HEK293 (cell line): ENCODE measurements at regions not wholly inside any gene's neighbourhood (a gene's known extent, or its start where the extent isn't known, plus 50 kb on each side); places are given as distances from the start of the nearest gene placed in this dataset.

Experiments used
- CTCF ChIA-PET: fragments of 350-600 bp; formaldehyde crosslinking; extraction: SDS; loops from one replicate; lab custom pipeline; 2021; ENCODE audit warnings: antibody characterized with exemption; lab: Yijun Ruan, JAX
- POLR2A ChIA-PET: fragments of 300-600 bp; formaldehyde crosslinking; extraction: SDS; loops from one replicate; lab custom pipeline; 2020; ENCODE audit warnings: antibody characterized with exemption, inconsistent platforms; lab: Yijun Ruan, JAX
- H3K27ac ChIP-seq: fragments of 200-500 bp; sonication (Bioruptor generic); 2 replicates; pipeline ENCODE4 v1.5.1; 2014; ENCODE audit warnings: low read depth, low read length, control low read depth, inconsistent platforms; ENCODE audit errors: extremely low read depth
- H3K36me3 ChIP-seq, 2 experiments: fragments of 200-500 bp in 1 of 2; sonication (Bioruptor generic) in 1 of 2; 1 replicate in 1 of 2; 2 replicates in 1 of 2; pipeline ENCODE4 v1.5.1; 2014 to 2017; ENCODE audit warnings: inconsistent platforms in 2 of 2, low read length in 2 of 2; ENCODE audit not compliant: control insufficient read depth in 2 of 2, insufficient read depth in 1 of 2
- H3K4me1 ChIP-seq: fragments of 200-500 bp; sonication (Bioruptor generic); 2 replicates; pipeline ENCODE4 v1.5.1; 2014; ENCODE audit warnings: mild to moderate bottlenecking, low read length, inconsistent platforms; ENCODE audit not compliant: control insufficient read depth, insufficient read depth
- H3K4me3 ChIP-seq: 2 replicates; pipeline ENCODE4 v1.5.1; 2011; ENCODE audit warnings: low read depth, mild to moderate bottlenecking, control low read depth, low read length, moderate library complexity
- H3K9me3 ChIP-seq: fragments of 200-500 bp; sonication (Bioruptor generic); 2 replicates; pipeline ENCODE4 v1.5.1; 2014; ENCODE audit warnings: low read depth, low read length, inconsistent platforms; ENCODE audit not compliant: control insufficient read depth, insufficient read depth
- HOXA7 ChIP-seq: sonication (generic); formaldehyde crosslinking; IDR thresholded peaks from 2 replicates; pipeline ENCODE4 v1.8.1; 2022; ENCODE audit warnings: missing genetic modification reagents, borderline replicate concordance
- HOXD13 ChIP-seq: sonication (generic); formaldehyde crosslinking; IDR thresholded peaks from 2 replicates; pipeline ENCODE4 v1.8.0; 2022; ENCODE audit warnings: missing genetic modification reagents, borderline replicate concordance
- KLF8 ChIP-seq: fragments of 450-650 bp; formaldehyde crosslinking; IDR thresholded peaks from 2 replicates; pipeline ENCODE4 v1.5.1; 2016; ENCODE audit warnings: missing biosample characterization, missing genetic modification characterization
- KLF9 ChIP-seq: fragments of 450-650 bp; formaldehyde crosslinking; IDR thresholded peaks from 2 replicates; pipeline ENCODE4 v1.5.1; 2016; ENCODE audit warnings: missing biosample characterization, missing genetic modification characterization, low read depth
- MEIS1 ChIP-seq: sonication (generic); formaldehyde crosslinking; IDR thresholded peaks from 2 replicates; pipeline ENCODE4 v1.8.1; 2022; ENCODE audit warnings: missing genetic modification reagents, mild to moderate bottlenecking, borderline replicate concordance
- MZF1 ChIP-seq: fragments of 450-650 bp; formaldehyde crosslinking; IDR thresholded peaks from 2 replicates; pipeline ENCODE4 v1.5.1; 2017; ENCODE audit warnings: missing biosample characterization, missing genetic modification characterization, borderline replicate concordance
- REPIN1 ChIP-seq: fragments of 450-650 bp; formaldehyde crosslinking; IDR thresholded peaks from 2 replicates; pipeline ENCODE4 v1.5.1; 2017; ENCODE audit warnings: missing biosample characterization, missing genetic modification characterization, low read depth
- SP2 ChIP-seq: fragments of 450-650 bp; formaldehyde crosslinking; IDR thresholded peaks from 2 replicates; pipeline ENCODE4 v1.5.1; 2016; ENCODE audit warnings: missing biosample characterization, missing genetic modification characterization
- YY1 ChIP-seq: fragments of 450-650 bp; formaldehyde crosslinking; IDR thresholded peaks from 2 replicates; pipeline ENCODE4 v1.5.1; 2018; ENCODE audit warnings: missing biosample characterization, missing genetic modification characterization
- ZBTB20 ChIP-seq: fragments of 450-650 bp; formaldehyde crosslinking; IDR thresholded peaks from 2 replicates; pipeline ENCODE4 v1.5.1; 2016; ENCODE audit warnings: missing biosample characterization, missing genetic modification characterization
- ZBTB8A ChIP-seq: fragments of 450-650 bp; formaldehyde crosslinking; IDR thresholded peaks from 2 replicates; pipeline ENCODE4 v1.5.1; 2016; ENCODE audit warnings: missing biosample characterization, missing genetic modification characterization
- ZNF354C ChIP-seq: fragments of 450-650 bp; formaldehyde crosslinking; IDR thresholded peaks from 2 replicates; pipeline ENCODE4 v1.5.1; 2016; ENCODE audit warnings: missing biosample characterization, missing genetic modification characterization, low read depth, borderline replicate concordance
- ZNF501 ChIP-seq: fragments of 450-650 bp; formaldehyde crosslinking; IDR thresholded peaks from 2 replicates; pipeline ENCODE4 v1.5.1; 2016; ENCODE audit warnings: missing biosample characterization, missing genetic modification characterization
- ZNF544 ChIP-seq: fragments of 450-650 bp; formaldehyde crosslinking; IDR thresholded peaks from 2 replicates; pipeline ENCODE4 v1.5.0; 2017; ENCODE audit warnings: missing biosample characterization, missing genetic modification characterization
- ZNF585B ChIP-seq: fragments of 450-650 bp; formaldehyde crosslinking; IDR thresholded peaks from 2 replicates; pipeline ENCODE4 v1.5.1; 2016; ENCODE audit warnings: missing biosample characterization, missing genetic modification characterization
- ZNF596 ChIP-seq: fragments of 450-650 bp; IDR thresholded peaks from 2 replicates; pipeline ENCODE4 v1.5.0; 2018; ENCODE audit warnings: missing biosample characterization, mild to moderate bottlenecking, missing genetic modification characterization, moderate library complexity
- ZNF654 ChIP-seq: fragments of 450-650 bp; formaldehyde crosslinking; IDR thresholded peaks from 2 replicates; pipeline ENCODE4 v1.5.1; 2016; ENCODE audit warnings: low read depth, missing biosample characterization, missing genetic modification characterization
- ZNF707 ChIP-seq: fragments of 450-650 bp; formaldehyde crosslinking; IDR thresholded peaks from 2 replicates; pipeline ENCODE4 v1.5.1; 2016; ENCODE audit warnings: missing biosample characterization, missing genetic modification characterization
- ZNF791 ChIP-seq: fragments of 450-650 bp; formaldehyde crosslinking; IDR thresholded peaks from 2 replicates; pipeline ENCODE4 v1.5.1; 2016; ENCODE audit warnings: missing biosample characterization, missing genetic modification characterization
- ZNF843 ChIP-seq: fragments of 450-650 bp; formaldehyde crosslinking; IDR thresholded peaks from 2 replicates; pipeline ENCODE4 v1.5.1; 2016; ENCODE audit warnings: missing biosample characterization, missing genetic modification characterization
- ZXDB ChIP-seq: fragments of 450-650 bp; formaldehyde crosslinking; IDR thresholded peaks from 2 replicates; pipeline ENCODE4 v1.5.1; 2016; ENCODE audit warnings: missing biosample characterization, missing genetic modification characterization
- TF ChIP-seq, protein P1 (sequence below): fragments of 450-650 bp; formaldehyde crosslinking; IDR thresholded peaks from 2 replicates; pipeline ENCODE4 v1.5.1; 2016; ENCODE audit warnings: missing biosample characterization, missing genetic modification characterization
- TF ChIP-seq, protein P2 (sequence below): fragments of 450-650 bp; formaldehyde crosslinking; IDR thresholded peaks from 2 replicates; pipeline ENCODE4 v1.5.1; 2017; ENCODE audit warnings: missing biosample characterization, missing genetic modification characterization
- TF ChIP-seq, protein P3 (sequence below): fragments of 450-650 bp; formaldehyde crosslinking; conservative IDR thresholded peaks from 2 replicates; pipeline ENCODE4 v1.5.1; 2016; ENCODE audit warnings: low read depth, missing biosample characterization, missing genetic modification characterization

DNA sequence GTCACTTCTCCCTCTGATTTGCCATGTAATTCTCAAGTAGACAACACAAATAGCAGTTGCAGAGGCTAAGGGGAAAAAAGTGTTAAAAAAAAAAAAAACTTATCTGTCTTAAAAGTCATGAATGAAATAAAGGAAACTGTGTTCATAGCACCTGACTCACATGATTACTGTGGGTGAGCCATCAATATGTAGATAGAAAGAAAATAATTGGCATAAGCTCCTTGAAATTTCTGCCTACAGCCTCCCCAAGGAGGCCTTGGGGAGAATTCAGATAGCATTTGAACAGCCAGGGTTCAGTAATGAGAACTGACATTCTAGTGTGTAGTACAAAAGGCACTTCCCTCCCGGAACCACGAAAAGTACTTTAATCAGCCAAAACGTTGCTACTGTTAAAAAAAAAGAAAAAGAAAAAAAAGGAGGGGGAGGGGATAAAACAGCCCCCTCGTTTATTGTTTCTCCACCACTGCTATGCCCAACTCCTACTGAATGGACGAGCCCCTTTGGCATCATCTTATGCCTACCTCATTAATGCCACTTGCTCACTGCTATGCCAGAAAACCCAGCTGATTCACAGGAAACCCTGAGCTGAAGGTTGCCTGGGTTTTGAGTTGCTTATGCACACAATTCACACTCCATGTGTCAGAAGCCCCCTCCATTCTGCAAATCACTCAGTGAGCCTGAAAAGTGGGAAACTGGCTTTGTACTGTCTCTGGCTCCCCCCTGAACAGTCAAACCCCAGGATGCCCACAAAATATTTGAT lies 65.5 kb upstream of the KLF7 start:
- Histone ChIP-seq H3K36me3 (no peaks in the 10 kb centered on the region), H3K27ac (no peak overlapping the region), H3K4me3 (no peak overlapping the region)
- CTCF ChIA-PET: interaction anchor here (0.6 to 1.4 kb wide), 5 partner anchors 9 to 430 kb away, joined by 3 to 8 read pairs (median 4); no protein-coding TSS in a partner anchor
- TF ChIP-seq MEIS1 (CRISPR knock-in tag): no peak
- no peak for TF ChIP-seq SP2
- TF ChIP-seq ZNF843 (tag by site-specific recombination): no peak
- no peak for TF ChIP-seq ZNF791 (tag by site-specific recombination)
- TF ChIP-seq MZF1 (tag by site-specific recombination): no peak
- TF ChIP-seq, protein P1, sequence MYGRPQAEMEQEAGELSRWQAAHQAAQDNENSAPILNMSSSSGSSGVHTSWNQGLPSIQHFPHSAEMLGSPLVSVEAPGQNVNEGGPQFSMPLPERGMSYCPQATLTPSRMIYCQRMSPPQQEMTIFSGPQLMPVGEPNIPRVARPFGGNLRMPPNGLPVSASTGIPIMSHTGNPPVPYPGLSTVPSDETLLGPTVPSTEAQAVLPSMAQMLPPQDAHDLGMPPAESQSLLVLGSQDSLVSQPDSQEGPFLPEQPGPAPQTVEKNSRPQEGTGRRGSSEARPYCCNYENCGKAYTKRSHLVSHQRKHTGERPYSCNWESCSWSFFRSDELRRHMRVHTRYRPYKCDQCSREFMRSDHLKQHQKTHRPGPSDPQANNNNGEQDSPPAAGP (tag by site-specific recombination): no peak
- no peak for TF ChIP-seq ZXDB (tag by site-specific recombination)
- no peak for TF ChIP-seq REPIN1 (tag by site-specific recombination)
- TF ChIP-seq, protein P2, sequence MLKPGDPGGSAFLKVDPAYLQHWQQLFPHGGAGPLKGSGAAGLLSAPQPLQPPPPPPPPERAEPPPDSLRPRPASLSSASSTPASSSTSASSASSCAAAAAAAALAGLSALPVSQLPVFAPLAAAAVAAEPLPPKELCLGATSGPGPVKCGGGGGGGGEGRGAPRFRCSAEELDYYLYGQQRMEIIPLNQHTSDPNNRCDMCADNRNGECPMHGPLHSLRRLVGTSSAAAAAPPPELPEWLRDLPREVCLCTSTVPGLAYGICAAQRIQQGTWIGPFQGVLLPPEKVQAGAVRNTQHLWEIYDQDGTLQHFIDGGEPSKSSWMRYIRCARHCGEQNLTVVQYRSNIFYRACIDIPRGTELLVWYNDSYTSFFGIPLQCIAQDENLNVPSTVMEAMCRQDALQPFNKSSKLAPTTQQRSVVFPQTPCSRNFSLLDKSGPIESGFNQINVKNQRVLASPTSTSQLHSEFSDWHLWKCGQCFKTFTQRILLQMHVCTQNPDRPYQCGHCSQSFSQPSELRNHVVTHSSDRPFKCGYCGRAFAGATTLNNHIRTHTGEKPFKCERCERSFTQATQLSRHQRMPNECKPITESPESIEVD (tag by site-specific recombination): no peak
- TF ChIP-seq ZNF501 (tag by site-specific recombination): no peak
- TF ChIP-seq ZNF585B (tag by site-specific recombination): no peak
- TF ChIP-seq, all 188 proteins: peak for 0
- POLR2A ChIA-PET: no interaction called here
- H3K9me3 ChIP-seq: no peaks in the 10 kb centered on the region
- no peaks in the 10 kb centered on the region; the same call in 1 of the 2 replicates for H3K4me1 ChIP-seq

DNA sequence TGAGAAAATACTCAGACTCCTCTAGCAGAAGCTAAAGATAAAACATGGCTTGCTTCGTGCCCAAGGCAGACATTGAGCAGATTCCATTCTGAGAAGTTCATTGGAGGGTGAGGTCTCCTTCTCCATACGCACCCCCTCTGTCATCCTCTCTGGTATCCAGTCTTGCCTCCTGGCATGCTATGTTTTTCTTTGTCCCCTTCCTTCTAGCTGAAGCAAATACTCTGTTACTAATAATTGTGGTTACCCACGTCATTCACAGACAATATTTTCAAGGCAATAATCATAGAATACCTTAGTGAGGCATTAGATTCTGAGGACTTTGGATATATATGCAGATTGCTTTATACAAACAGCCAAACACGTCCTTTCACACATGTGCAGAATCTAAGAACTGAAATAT lies 66.2 kb upstream of the KLF7 start:
- POLR2A ChIA-PET: no interaction called here
- H3K4me3 ChIP-seq: no peak overlapping the region
- H3K27ac ChIP-seq: no peak overlapping the region
- CTCF ChIA-PET: interaction anchor here (0.6 kb wide), 1 partner anchor 190 kb away, joined by 3 read pairs; no protein-coding TSS in a partner anchor
- no peaks in the 10 kb centered on the region for H3K9me3 ChIP-seq
- H3K36me3 ChIP-seq: no peaks in the 10 kb centered on the region
- H3K4me1 ChIP-seq: no peaks in the 10 kb centered on the region; the same call in 1 of the 2 replicates
- no peak for TF ChIP-seq KLF9
- no peak for TF ChIP-seq HOXA7
- TF ChIP-seq ZNF596: no peak
- TF ChIP-seq ZNF654 (tag by site-specific recombination): no peak
- no peak for TF ChIP-seq HOXD13 (CRISPR knock-in tag)
- no peak for TF ChIP-seq YY1 (tag by site-specific recombination)
- TF ChIP-seq ZNF354C (tag by site-specific recombination): no peak
- TF ChIP-seq ZNF544 (tag by site-specific recombination): no peak
- TF ChIP-seq KLF8 (tag by site-specific recombination): no peak
- no peak for TF ChIP-seq ZBTB8A (tag by site-specific recombination)
- TF ChIP-seq, protein P3, sequence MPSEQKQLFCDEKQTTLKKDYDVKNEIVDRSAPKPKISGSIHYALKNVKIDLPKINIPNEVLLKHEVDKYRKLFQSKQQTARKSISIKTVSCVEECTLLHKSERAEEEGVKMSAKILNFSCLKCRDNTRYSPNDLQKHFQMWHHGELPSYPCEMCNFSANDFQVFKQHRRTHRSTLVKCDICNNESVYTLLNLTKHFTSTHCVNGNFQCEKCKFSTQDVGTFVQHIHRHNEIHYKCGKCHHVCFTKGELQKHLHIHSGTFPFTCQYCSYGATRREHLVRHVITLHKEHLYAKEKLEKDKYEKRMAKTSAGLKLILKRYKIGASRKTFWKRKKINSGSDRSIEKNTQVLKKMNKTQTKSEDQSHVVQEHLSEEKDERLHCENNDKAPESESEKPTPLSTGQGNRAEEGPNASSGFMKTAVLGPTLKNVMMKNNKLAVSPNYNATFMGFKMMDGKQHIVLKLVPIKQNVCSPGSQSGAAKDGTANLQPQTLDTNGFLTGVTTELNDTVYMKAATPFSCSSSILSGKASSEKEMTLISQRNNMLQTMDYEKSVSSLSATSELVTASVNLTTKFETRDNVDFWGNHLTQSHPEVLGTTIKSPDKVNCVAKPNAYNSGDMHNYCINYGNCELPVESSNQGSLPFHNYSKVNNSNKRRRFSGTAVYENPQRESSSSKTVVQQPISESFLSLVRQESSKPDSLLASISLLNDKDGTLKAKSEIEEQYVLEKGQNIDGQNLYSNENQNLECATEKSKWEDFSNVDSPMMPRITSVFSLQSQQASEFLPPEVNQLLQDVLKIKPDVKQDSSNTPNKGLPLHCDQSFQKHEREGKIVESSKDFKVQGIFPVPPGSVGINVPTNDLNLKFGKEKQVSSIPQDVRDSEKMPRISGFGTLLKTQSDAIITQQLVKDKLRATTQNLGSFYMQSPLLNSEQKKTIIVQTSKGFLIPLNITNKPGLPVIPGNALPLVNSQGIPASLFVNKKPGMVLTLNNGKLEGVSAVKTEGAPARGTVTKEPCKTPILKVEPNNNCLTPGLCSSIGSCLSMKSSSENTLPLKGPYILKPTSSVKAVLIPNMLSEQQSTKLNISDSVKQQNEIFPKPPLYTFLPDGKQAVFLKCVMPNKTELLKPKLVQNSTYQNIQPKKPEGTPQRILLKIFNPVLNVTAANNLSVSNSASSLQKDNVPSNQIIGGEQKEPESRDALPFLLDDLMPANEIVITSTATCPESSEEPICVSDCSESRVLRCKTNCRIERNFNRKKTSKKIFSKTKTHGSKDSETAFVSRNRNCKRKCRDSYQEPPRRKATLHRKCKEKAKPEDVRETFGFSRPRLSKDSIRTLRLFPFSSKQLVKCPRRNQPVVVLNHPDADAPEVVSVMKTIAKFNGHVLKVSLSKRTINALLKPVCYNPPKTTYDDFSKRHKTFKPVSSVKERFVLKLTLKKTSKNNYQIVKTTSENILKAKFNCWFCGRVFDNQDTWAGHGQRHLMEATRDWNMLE (tag by site-specific recombination): no peak
- TF ChIP-seq ZNF707: no peak
- no peak for TF ChIP-seq ZBTB20 (tag by site-specific recombination)
